Cardiac fibroblast (primary cell): ENCODE measurements at regions not wholly inside any gene's neighbourhood (a gene's known extent, or its start where the extent isn't known, plus 50 kb on each side); places are given as distances from the start of the nearest gene placed in this dataset.

Experiments
- DNase-seq, 2 donors: peaks; one replicate each; pipeline versions ENCODE4 v3.0.0 to v3.0.0-alpha.2; 2010; ENCODE audit warnings: low read depth in 2 of 2
- H3K4me3 ChIP-seq, 2 donors: replicated peaks in 1 of 2; 1 replicate in 1 of 2; 2 replicates in 1 of 2; pipeline ENCODE4 v1.5.1; 2011; ENCODE audit warnings: low read depth in 2 of 2, low read length in 2 of 2, mild to moderate bottlenecking in 2 of 2, moderate library complexity in 1 of 2
- CTCF ChIP-seq: IDR thresholded peaks from one replicate; pipeline ENCODE4 v1.5.1; 2011; ENCODE audit warnings: low read depth, mild to moderate bottlenecking, low read length, inconsistent platforms

- no peak for DNase-seq
- no peak overlapping the region for H3K4me3 ChIP-seq
- TF ChIP-seq CTCF, result no peak
Observed at GRCh38 chr5:3905521-3905920, 309.9 kb downstream of the IRX1 start.

- TF ChIP-seq CTCF, result no peak
- DNase-seq, result no peak
- H3K4me3 ChIP-seq, result no peak overlapping the region
Observed at GRCh38 chr5:3911111-3911510, 315.5 kb downstream of the IRX1 start.

- DNase-seq, result peak in 1 of 2 donors; percentile 3
- no peak for TF ChIP-seq CTCF
- no peak overlapping the region for H3K4me3 ChIP-seq
Observed at GRCh38 chr5:3911773-3912172, 316.1 kb downstream of the IRX1 start.

- DNase-seq, result no peak
- TF ChIP-seq CTCF, result no peak
- no peak overlapping the region for H3K4me3 ChIP-seq
Observed at GRCh38 chr5:3912790-3913189, 317.2 kb downstream of the IRX1 start.

- no peak for DNase-seq
- no peak overlapping the region for H3K4me3 ChIP-seq
- TF ChIP-seq CTCF, result no peak
Observed at GRCh38 chr5:3913279-3913678, 317.6 kb downstream of the IRX1 start.

- DNase-seq, result no peak
- TF ChIP-seq CTCF, result no peak
- H3K4me3 ChIP-seq, result no peak overlapping the region
Observed at GRCh38 chr5:3925022-3925421, 329.4 kb downstream of the IRX1 start.

GRCh38 chr5:3925935-3926334 is 330.3 kb downstream of the IRX1 start:
- no peak for DNase-seq
- no peak overlapping the region for H3K4me3 ChIP-seq
- no peak for TF ChIP-seq CTCF
